ENCODE measurements at regions not wholly inside any gene's neighbourhood (a gene's known extent, or its start where the extent isn't known, plus 50 kb on each side); places are given as distances from the start of the nearest gene placed in this dataset.

GRCh38 chr7:52830801-52831200, 204.6 kb upstream of the POM121L12 start:
- no peaks in the 10 kb centered on the region for H3K27me3 ChIP-seq
- intact Hi-C loops (cut with DNase I): no loop called here
- no peak overlapping the region for H3K4me3 ChIP-seq
- no peak overlapping the region for H3K27ac ChIP-seq
- no peaks in the 10 kb centered on the region for H3K4me1 ChIP-seq
- TF ChIP-seq CTCF (IDR thresholded peaks at IDR 0.05) (no peak), POLR2A (IDR thresholded peaks at IDR 0.05) (no peak)
- WGBS, 2 donors: 32 to 42% methylated on average over 1 of the region's 1 CpG
- H3K9me3 ChIP-seq: no peaks in the 10 kb centered on the region
- no peaks in the 10 kb centered on the region for H3K36me3 ChIP-seq (replicated peaks in 1 of 2; ENCODE audit: insufficient read depth in 1 of 2, low read depth in 2 of 2)
- DNase-seq (no peak), ATAC-seq (no peak)

GRCh38 chr7:52826515-52827265, 208.7 kb upstream of the POM121L12 start:
- Histone ChIP-seq H3K4me3 (no peak overlapping the region), H3K4me1 (no peaks in the 10 kb centered on the region), H3K36me3 (replicated peaks in 1 of 2; ENCODE audit: insufficient read depth in 1 of 2, low read depth in 2 of 2) (no peaks in the 10 kb centered on the region), H3K27ac (no peak overlapping the region), H3K9me3 (peaks cover 0 to 10% (median 0%) of the 10 kb centered on the region in 3 donors), H3K27me3 (no peaks in the 10 kb centered on the region)
- intact Hi-C loops (cut with DNase I): no loop called here
- DNase-seq (no peak), ATAC-seq (no peak)
- TF ChIP-seq POLR2A (IDR thresholded peaks at IDR 0.05) (no peak), CTCF (IDR thresholded peaks at IDR 0.05) (no peak)
- WGBS, 2 donors: 39 to 62% methylated on average over 6 of the region's 6 CpGs

GRCh38 chr7:52825611-52826010, 209.8 kb upstream of the POM121L12 start:
- no peak overlapping the region for H3K4me3 ChIP-seq
- 14 to 19% methylated on average over 3 of the region's 3 CpGs for WGBS, 2 donors
- DNase-seq (no peak), ATAC-seq (no peak)
- H3K36me3 ChIP-seq (replicated peaks in 1 of 2; ENCODE audit: insufficient read depth in 1 of 2, low read depth in 2 of 2): no peaks in the 10 kb centered on the region
- TF ChIP-seq POLR2A (IDR thresholded peaks at IDR 0.05) (no peak), CTCF (IDR thresholded peaks at IDR 0.05) (no peak)
- no peaks in the 10 kb centered on the region for H3K27me3 ChIP-seq
- no peak overlapping the region for H3K27ac ChIP-seq
- intact Hi-C loops (cut with DNase I): no loop called here
- H3K9me3 ChIP-seq: peaks cover 0 to 15% (median 0%) of the 10 kb centered on the region in 3 donors
- H3K4me1 ChIP-seq: no peaks in the 10 kb centered on the region

GRCh38 chr7:52811537-52811936, 223.9 kb upstream of the POM121L12 start:
- Histone ChIP-seq H3K9me3 (no peaks in the 10 kb centered on the region), H3K4me3 (no peak overlapping the region), H3K4me1 (no peaks in the 10 kb centered on the region), H3K36me3 (replicated peaks in 1 of 2; ENCODE audit: insufficient read depth in 1 of 2, low read depth in 2 of 2) (no peaks in the 10 kb centered on the region), H3K27ac (no peak overlapping the region), H3K27me3 (no peaks in the 10 kb centered on the region)
- intact Hi-C loops (cut with DNase I): no loop called here
- 64 to 75% methylated on average over 1 of the region's 1 CpG for WGBS, 2 donors
- TF ChIP-seq POLR2A (IDR thresholded peaks at IDR 0.05) (no peak), CTCF (IDR thresholded peaks at IDR 0.05) (no peak)
- no peak for DNase-seq
- ATAC-seq: no peak

GRCh38 chr7:52799817-52800216, 235.6 kb upstream of the POM121L12 start:
- no peak overlapping the region for H3K4me3 ChIP-seq
- no peak overlapping the region for H3K27ac ChIP-seq
- H3K4me1 ChIP-seq: no peaks in the 10 kb centered on the region
- no peaks in the 10 kb centered on the region for H3K9me3 ChIP-seq
- no peaks in the 10 kb centered on the region for H3K27me3 ChIP-seq
- DNase-seq (no peak), ATAC-seq (no peak)
- intact Hi-C loops (cut with DNase I): no loop called here
- H3K36me3 ChIP-seq (replicated peaks in 1 of 2; ENCODE audit: insufficient read depth in 1 of 2, low read depth in 2 of 2): no peaks in the 10 kb centered on the region
- WGBS, 2 donors: 70 to 71% methylated on average over 9 of the region's 9 CpGs
- TF ChIP-seq CTCF (IDR thresholded peaks at IDR 0.05) (no peak), POLR2A (IDR thresholded peaks at IDR 0.05) (no peak)

Measured in body of pancreas (tissue), 4 donors.